Smooth muscle cell (in vitro differentiated cells): ENCODE measurements at regions not wholly inside any gene's neighbourhood (a gene's known extent, or its start where the extent isn't known, plus 50 kb on each side); places are given as distances from the start of the nearest gene placed in this dataset.

Experiments
- DNase-seq: peaks from one replicate; lab custom pipeline; 2025; ENCODE audit not compliant: unreplicated experiment; lab: John Stamatoyannopoulos, UW
- H2AFZ ChIP-seq: fragments of 200-600 bp; sonication (generic); 2 replicates; pipeline ENCODE4 v1.6.0; 2016; ENCODE audit warnings: antibody characterized with exemption, low read depth, mild to moderate bottlenecking
- H3F3A ChIP-seq: fragments of 200-600 bp; sonication (generic); 2 replicates; pipeline ENCODE4 v1.6.0; 2017; ENCODE audit warnings: antibody characterized with exemption, low read depth
- H3K27ac ChIP-seq: fragments of 200-600 bp; sonication (generic); 2 replicates; pipeline ENCODE4 v1.5.1; 2016; ENCODE audit warnings: low read depth, mild to moderate bottlenecking
- H3K27me3 ChIP-seq: fragments of 200-600 bp; sonication (generic); 2 replicates; pipeline ENCODE4 v1.6.1; 2016; ENCODE audit warnings: low read depth, mild to moderate bottlenecking
- H3K36me3 ChIP-seq: fragments of 200-600 bp; sonication (generic); 2 replicates; pipeline ENCODE4 v1.5.1; 2016; ENCODE audit warnings: low read depth
- H3K4me1 ChIP-seq: fragments of 200-600 bp; sonication (generic); 2 replicates; pipeline ENCODE4 v1.5.1; 2016; ENCODE audit warnings: low read depth
- H3K4me2 ChIP-seq: fragments of 200-600 bp; sonication (generic); 2 replicates; pipeline ENCODE4 v1.6.0; 2016; ENCODE audit warnings: mild to moderate bottlenecking
- H3K4me3 ChIP-seq: fragments of 200-600 bp; sonication (generic); 2 replicates; pipeline ENCODE4 v1.5.1; 2016; ENCODE audit warnings: mild to moderate bottlenecking
- H3K79me2 ChIP-seq: fragments of 200-600 bp; sonication (generic); 2 replicates; pipeline ENCODE4 v1.6.0; 2016; ENCODE audit warnings: low read depth, mild to moderate bottlenecking
- H3K9ac ChIP-seq: fragments of 200-600 bp; sonication (generic); 2 replicates; pipeline ENCODE4 v1.6.0; 2016; ENCODE audit warnings: low read depth
- H3K9me3 ChIP-seq: fragments of 200-600 bp; sonication (generic); replicated peaks from 2 replicates; pipeline ENCODE4 v1.5.1; 2016; ENCODE audit warnings: low read depth
- H4K20me1 ChIP-seq: fragments of 200-600 bp; sonication (generic); 2 replicates; pipeline ENCODE4 v1.6.0; 2016; ENCODE audit warnings: low read depth
- CTCF ChIP-seq: fragments of 200-600 bp; sonication (generic); IDR thresholded peaks from 2 replicates; pipeline ENCODE4 v1.5.1; 2017; ENCODE audit warnings: borderline replicate concordance, mild to moderate bottlenecking, antibody characterized with exemption; ENCODE audit not compliant: insufficient read depth, poor library complexity, severe bottlenecking
- WGBS: methylation state at CpG from one replicate; pipeline ENCODE4 v1.1.7; 2016; ENCODE audit warnings: low lambda C conversion rate; 5-methylcytosine and 5-hydroxymethylcytosine counted together

- H3K79me2 ChIP-seq = no peaks in the 10 kb centered on the region
- no peak overlapping the region for H3K27ac ChIP-seq
- no peak for DNase-seq
- no peaks in the 10 kb centered on the region for H4K20me1 ChIP-seq
- H2AFZ ChIP-seq = no peak overlapping the region
- no peaks in the 10 kb centered on the region for H3K27me3 ChIP-seq
- no peak for TF ChIP-seq CTCF
- no peak overlapping the region for H3K4me2 ChIP-seq
- no peak overlapping the region for H3K9ac ChIP-seq
- WGBS = 92% methylated on average over 10 of the region's 10 CpGs
- H3K4me3 ChIP-seq = no peak overlapping the region
- H3K36me3 ChIP-seq = no peaks in the 10 kb centered on the region
- H3K9me3 ChIP-seq = no peaks in the 10 kb centered on the region
- H3K4me1 ChIP-seq = no peaks in the 10 kb centered on the region
- no peaks in the 10 kb centered on the region for H3F3A ChIP-seq
Measured at GRCh38 chr12:124123296-124124000, 150.4 kb downstream of the ZNF664 start.

GRCh38 chr12:124125203-124125871 is 152.3 kb downstream of the ZNF664 start:
- Histone ChIP-seq H3K79me2 (no peaks in the 10 kb centered on the region), H4K20me1 (no peaks in the 10 kb centered on the region), H3K36me3 (no peaks in the 10 kb centered on the region), H3K27ac (no peak overlapping the region), H2AFZ (no peak overlapping the region), H3F3A (no peaks in the 10 kb centered on the region), H3K27me3 (no peaks in the 10 kb centered on the region), H3K9ac (no peak overlapping the region), H3K4me1 (no peaks in the 10 kb centered on the region), H3K4me2 (no peak overlapping the region), H3K9me3 (no peaks in the 10 kb centered on the region), H3K4me3 (no peak overlapping the region)
- TF ChIP-seq CTCF = no peak
- DNase-seq = no peak
- 32% methylated on average over 10 of the region's 10 CpGs for WGBS

GRCh38 chr12:124126950-124127655 is 154.1 kb downstream of the ZNF664 start:
- Histone ChIP-seq H3K79me2 (no peaks in the 10 kb centered on the region), H2AFZ (no peak overlapping the region), H3K27ac (no peak overlapping the region), H3K9me3 (no peaks in the 10 kb centered on the region), H3K36me3 (no peaks in the 10 kb centered on the region), H3K4me1 (peaks cover 14% of the 10 kb centered on the region), H3K9ac (no peak overlapping the region), H3F3A (no peaks in the 10 kb centered on the region), H4K20me1 (no peaks in the 10 kb centered on the region), H3K27me3 (no peaks in the 10 kb centered on the region), H3K4me3 (no peak overlapping the region), H3K4me2 (no peak overlapping the region)
- WGBS = 88% methylated on average over 15 of the region's 15 CpGs
- TF ChIP-seq CTCF = no peak
- no peak for DNase-seq
